Activated CD8-positive, alpha-beta T cell treated with anti-CD3 and anti-CD28 coated beads for 36 hours (primary cell): ENCODE measurements at regions not wholly inside any gene's neighbourhood (a gene's known extent, or its start where the extent isn't known, plus 50 kb on each side); places are given as distances from the start of the nearest gene placed in this dataset.
A peak's percentile ranks its signal among the peaks of the same experiment; 100 is the strongest.

Experiments used
- ATAC-seq: fragments of 200-7000 bp; cut with Tn5 transposase; one replicate; pipeline ENCODE4 v1.10.0; 2021; ENCODE audit warnings: mild to moderate bottlenecking, moderate library complexity
- CTCF ChIA-PET: fragments of 350-600 bp; sonication (Branson Sonifier 250); formaldehyde crosslinking; loops from one replicate; lab custom pipeline; 2021; ENCODE audit warnings: antibody characterized with exemption; lab: Charles Lee
- POLR2A ChIA-PET: fragments of 350-600 bp; sonication (Branson Sonifier 250); formaldehyde crosslinking; loops from one replicate; lab custom pipeline; 2021; ENCODE audit warnings: antibody characterized with exemption; lab: Charles Lee
- DNase-seq: peaks from one replicate; pipeline ENCODE4 v3.0.0-alpha.2; 2020
- H3K27ac Mint-ChIP-seq: one replicate; pipeline ENCODE4 v1.8.0; 2021; ENCODE audit warnings: mild to moderate bottlenecking, mixed read lengths
- H3K27me3 Mint-ChIP-seq: one replicate; pipeline ENCODE4 v1.8.0; 2021; ENCODE audit warnings: mixed read lengths
- H3K36me3 Mint-ChIP-seq: one replicate; pipeline ENCODE4 v1.8.0; 2021; ENCODE audit warnings: low read depth, mixed read lengths
- H3K4me1 Mint-ChIP-seq: one replicate; pipeline ENCODE4 v1.8.0; 2021; ENCODE audit warnings: low read depth, mixed read lengths
- H3K4me3 Mint-ChIP-seq: one replicate; pipeline ENCODE4 v1.8.0; 2021; ENCODE audit warnings: mild to moderate bottlenecking, moderate library complexity, mixed read lengths
- H3K9me3 Mint-ChIP-seq: one replicate; pipeline ENCODE4 v1.8.0; 2021; ENCODE audit warnings: mixed read lengths
- CTCF ChIP-seq: fragments of 200-600 bp; IDR thresholded peaks from one replicate; pipeline ENCODE4 v1.8.0; 2022; ENCODE audit warnings: antibody characterized with exemption, mild to moderate bottlenecking
- intact Hi-C: fragments of 100-400 bp; cut with micrococcal nuclease; formaldehyde crosslinking; loops from one replicate; pipeline ENCODE4 v1.10.0; 2022

GRCh38 chr18:30328839-30329238 is 713.7 kb downstream of the DSC3 start:
- CTCF ChIA-PET, result no interaction called here
- H3K4me1 Mint-ChIP-seq, result no peaks in the 10 kb centered on the region
- H3K27ac Mint-ChIP-seq, result no peak overlapping the region
- no peaks in the 10 kb centered on the region for H3K27me3 Mint-ChIP-seq
- ATAC-seq (no peak), DNase-seq (no peak)
- TF ChIP-seq CTCF, result no peak
- intact Hi-C loops, result no loop called here
- H3K4me3 Mint-ChIP-seq, result no peak overlapping the region
- no peaks in the 10 kb centered on the region for H3K36me3 Mint-ChIP-seq
- POLR2A ChIA-PET, result no interaction called here
- peaks cover 5% of the 10 kb centered on the region for H3K9me3 Mint-ChIP-seq

GRCh38 chr18:30302181-30302580 is 740.4 kb downstream of the DSC3 start:
- intact Hi-C loops, result no loop called here
- Mint-ChIP-seq H3K4me3 (no peak overlapping the region), H3K36me3 (no peaks in the 10 kb centered on the region), H3K27me3 (no peaks in the 10 kb centered on the region), H3K9me3 (peaks cover 12% of the 10 kb centered on the region), H3K27ac (no peak overlapping the region), H3K4me1 (no peaks in the 10 kb centered on the region)
- CTCF ChIA-PET, result no interaction called here
- DNase-seq (no peak), ATAC-seq (no peak)
- POLR2A ChIA-PET, result no interaction called here
- no peak for TF ChIP-seq CTCF

DNA sequence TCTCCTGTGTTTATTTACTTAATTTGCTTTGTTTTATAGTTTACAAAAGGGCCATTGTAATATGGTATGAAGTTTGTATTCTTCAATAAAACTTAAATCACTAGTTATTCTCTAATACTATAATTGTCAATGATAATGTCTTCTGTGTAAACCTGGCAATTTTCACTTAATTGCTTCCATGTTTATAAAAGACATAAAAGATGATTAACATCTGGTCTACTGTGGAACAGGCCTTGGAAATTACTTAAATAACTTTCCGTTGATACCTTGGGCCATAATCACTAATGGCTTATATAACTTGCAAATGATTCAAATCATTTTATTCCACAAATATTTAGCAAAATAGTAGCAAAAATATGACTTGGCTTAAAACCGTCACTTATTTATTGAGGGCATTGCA is 743.8 kb downstream of the DSC3 start:
- Mint-ChIP-seq H3K27me3 (no peaks in the 10 kb centered on the region), H3K36me3 (no peaks in the 10 kb centered on the region), H3K27ac (no peak overlapping the region), H3K4me3 (no peak overlapping the region), H3K4me1 (no peaks in the 10 kb centered on the region), H3K9me3 (peaks cover 13% of the 10 kb centered on the region)
- no peak for DNase-seq
- ChIA-PET CTCF (no interaction called here), POLR2A (no interaction called here)
- intact Hi-C loops, result no loop called here
- ATAC-seq, result no peak
- TF ChIP-seq CTCF, result no peak

- Mint-ChIP-seq H3K9me3 (peaks cover 5% of the 10 kb centered on the region), H3K36me3 (no peaks in the 10 kb centered on the region), H3K27ac (no peak overlapping the region), H3K27me3 (no peaks in the 10 kb centered on the region), H3K4me1 (no peaks in the 10 kb centered on the region), H3K4me3 (no peak overlapping the region)
- ChIA-PET POLR2A (no interaction called here), CTCF (no interaction called here)
- no peak for TF ChIP-seq CTCF
- ATAC-seq (no peak), DNase-seq (no peak)
- intact Hi-C loops, result no loop called here
These were observed 753.7 kb downstream of the DSC3 start for GRCh38 chr18:30288662-30289414.

DNA sequence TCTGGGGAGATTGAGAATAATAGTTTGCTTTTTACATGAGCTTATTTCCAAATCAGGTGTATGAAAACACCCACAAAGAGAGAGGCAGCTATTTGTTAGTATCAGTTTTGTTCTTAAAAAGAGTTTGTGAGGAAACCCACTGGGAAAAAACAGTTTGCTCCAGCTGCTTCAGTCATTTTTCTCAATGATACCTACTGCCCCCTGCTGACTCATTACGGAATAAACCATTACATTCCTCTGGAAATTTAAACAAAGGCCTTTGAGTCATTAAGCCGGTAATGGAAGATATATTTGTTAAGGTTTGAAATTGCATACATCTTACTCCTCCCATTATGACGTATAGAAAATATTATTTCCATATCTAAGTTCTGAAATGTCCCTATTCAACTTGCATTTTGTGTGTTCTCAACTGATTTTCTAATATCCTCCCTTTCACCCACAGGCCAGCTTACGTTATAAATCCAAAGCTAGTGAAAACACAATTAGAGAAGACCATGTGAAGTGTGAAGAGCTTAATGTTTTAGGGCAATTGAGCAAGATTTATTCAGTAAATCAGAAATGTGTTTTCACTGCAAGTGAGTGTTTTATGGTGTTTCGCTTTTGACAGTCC is 761.6 kb downstream of the DSC3 start:
- ATAC-seq, result no peak
- H3K4me1 Mint-ChIP-seq, result no peaks in the 10 kb centered on the region
- DNase-seq, result peak; percentile 2
- H3K27ac Mint-ChIP-seq, result no peak overlapping the region
- peaks cover 5% of the 10 kb centered on the region for H3K9me3 Mint-ChIP-seq
- H3K36me3 Mint-ChIP-seq, result no peaks in the 10 kb centered on the region
- POLR2A ChIA-PET, result no interaction called here
- no peaks in the 10 kb centered on the region for H3K27me3 Mint-ChIP-seq
- H3K4me3 Mint-ChIP-seq, result no peak overlapping the region
- CTCF ChIA-PET, result interaction anchor here (1.1 to 2.1 kb wide), 5 partner anchors 10 to 406 kb away, joined by 3 to 8 read pairs (median 3); no protein-coding TSS in a partner anchor
- peak; percentile 71 for TF ChIP-seq CTCF
- intact Hi-C loops, result no loop called here
